ENCODE measurements at regions not wholly inside any gene's neighbourhood (a gene's known extent, or its start where the extent isn't known, plus 50 kb on each side); places are given as distances from the start of the nearest gene placed in this dataset.

DNA sequence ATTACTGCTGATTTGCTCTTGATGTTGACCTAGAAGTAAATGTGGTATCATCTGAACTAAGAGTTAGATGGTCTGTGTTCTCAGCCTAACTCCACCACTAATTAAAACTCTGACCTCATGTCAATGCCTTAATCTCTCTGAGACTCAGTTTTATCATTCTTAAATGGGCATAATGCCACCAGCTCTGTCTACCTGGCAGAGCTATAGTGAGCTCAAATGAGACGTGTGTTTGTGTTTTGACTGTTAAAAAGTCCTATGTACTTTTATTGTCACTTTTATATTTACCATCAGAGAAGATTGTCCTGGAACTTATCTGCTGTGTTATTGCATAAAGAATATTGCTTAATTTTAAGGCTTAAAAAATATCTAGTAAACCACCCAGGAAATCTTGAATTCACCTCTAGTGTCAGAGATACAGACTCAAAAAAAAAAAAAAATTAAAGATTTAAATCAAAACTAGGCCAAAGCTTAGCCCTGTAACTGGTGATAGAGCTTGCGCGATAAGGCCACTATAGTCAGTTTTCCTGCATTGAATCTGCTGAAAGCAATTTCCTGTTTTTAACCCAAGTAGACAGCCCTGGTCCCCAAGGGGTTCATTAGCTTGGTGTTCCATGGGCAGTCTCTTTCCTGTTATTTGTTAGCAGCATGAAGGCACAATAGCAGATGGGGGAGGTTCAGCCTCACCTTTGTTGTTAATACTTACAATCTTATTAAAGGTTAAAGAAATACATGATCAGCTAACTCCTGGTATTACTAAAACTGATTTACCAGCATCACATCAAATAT lies 261.8 kb downstream of the ATP23 start:
- DNase-seq, result no peak

DNA sequence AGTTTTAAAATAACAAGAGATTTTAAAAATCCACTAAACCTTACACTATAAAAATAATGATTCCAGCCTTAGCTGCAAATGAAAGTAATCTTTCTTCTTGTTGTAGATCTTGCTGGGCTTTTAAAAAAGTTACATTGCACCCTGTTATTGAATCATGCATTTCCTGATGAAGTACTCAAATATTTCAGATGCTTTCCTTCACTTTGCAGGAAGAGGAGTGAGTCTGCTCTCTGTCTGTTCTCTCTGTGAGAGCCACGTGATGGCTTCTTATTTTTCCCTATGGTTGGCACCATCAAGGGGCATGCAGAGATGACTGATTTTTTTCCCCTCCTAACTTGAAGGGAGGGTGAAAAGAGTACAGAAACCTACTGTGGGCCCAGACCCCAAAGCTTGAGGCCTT lies 262.7 kb downstream of the ATP23 start:
- DNase-seq, result no peak

DNA sequence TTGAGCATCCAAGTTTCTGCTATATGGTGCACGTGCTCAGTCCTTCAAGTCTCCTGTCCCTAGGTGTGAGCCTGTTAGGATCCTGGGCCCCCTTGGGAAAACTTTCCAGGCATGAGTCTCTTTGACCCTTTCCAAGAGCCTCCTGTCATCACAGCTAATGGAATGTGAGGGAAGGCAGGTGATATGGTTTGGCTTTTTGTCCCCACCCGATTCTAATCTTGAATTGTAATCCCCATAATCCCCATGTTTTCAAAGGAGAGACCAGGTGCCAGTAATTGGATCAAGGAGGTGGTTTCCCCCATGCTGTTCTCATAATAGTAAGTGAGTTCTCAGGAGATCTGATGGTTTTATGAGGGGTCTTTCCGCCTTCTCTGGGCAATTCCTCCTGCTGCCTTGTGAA lies 265.5 kb downstream of the ATP23 start:
- DNase-seq, result no peak

DNA sequence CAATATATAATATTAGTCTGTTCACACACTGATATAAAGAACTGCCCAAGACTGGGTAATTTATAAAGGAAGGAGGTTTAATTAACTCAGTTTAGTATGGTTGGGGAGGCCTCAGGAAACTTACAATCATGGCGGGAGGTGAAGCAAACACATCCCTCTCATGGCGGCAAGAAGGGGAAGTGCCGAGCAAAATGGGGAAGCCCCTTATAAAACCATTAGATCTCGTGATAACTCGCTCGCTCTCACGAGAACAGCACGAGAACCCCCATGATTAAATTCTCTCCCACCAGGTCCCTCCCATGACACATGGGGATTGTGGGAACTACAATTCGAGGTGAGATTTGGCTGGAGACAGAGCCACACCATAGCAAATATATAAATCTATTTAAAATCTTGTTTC lies 269.8 kb downstream of the ATP23 start:
- no peak for DNase-seq

DNA sequence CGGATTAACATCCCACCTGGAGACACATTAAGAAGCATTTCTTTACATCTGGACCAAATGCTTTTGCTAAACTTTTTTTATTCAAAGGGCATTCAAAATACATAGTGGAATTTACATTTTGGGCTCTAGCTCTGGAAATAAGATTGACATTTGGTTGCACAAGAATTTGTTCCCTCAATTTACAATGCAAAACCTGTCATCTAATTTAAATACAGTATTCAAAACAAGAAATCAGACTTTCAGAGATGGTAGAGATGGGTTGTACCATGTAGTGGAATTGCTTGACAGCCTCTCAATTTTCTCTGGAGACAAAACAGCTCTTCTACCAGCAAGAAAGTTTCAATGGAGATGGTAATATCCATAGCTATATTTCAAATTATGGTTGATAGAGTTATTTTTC lies 275.8 kb downstream of the ATP23 start:
- no peak for DNase-seq

DNA sequence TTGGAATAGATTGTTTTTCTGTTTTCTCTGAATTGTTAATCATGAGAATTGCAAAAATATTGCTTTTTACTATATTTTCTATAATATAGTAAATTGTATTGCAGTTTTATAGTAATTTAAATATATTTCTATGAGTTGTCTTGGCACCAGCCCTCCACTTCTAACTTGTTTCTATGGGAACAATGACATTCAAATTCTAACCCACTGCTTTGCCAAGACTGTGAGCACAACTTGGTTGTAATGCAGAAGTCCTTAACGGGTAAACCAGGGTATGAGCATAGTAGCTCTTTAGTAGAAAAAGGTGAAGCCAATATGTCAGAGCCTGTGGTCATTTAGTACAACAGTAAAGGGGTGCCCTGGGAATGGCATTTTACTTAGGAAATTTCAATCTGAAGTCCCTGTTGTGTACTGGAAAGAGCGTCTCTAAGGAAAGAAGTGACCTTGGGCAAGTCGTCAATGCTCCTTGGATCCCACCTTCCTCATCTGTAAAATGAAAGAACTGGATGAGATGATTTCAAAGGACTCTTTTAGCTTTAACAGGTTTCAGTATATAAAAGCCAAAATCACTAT lies 283.3 kb downstream of the ATP23 start:
- DNase-seq, result no peak

DNA sequence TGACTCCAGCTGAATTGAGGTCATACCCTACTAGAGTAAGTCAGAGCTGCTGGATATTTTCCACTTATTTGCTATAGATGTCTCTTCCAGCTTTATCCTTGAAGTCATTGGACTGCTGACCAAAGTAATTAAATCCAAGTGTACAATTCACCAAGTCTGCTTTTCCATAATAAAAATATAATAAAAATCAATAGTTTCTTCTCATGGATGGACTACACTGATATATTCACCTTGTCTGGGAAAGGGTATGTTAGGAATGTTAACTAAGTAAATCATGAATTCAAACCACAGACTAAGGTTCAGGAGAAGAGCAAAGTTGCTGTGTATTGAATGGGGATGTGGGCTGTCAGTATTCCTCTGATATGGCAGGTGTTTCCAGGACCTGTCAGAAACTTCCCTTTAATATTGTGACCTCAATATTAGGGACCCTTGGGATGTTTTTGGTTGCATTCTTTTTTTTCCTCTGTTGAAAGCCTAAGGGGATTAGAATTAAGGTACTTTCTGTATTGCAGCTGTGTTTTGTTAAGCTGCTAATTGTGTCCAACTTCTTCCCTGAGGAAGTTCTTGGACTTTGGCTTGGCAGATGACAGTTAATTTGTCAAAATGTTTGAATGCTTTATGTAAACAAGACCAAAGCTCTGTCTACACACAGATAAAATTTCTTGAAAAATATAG lies 284.0 kb downstream of the ATP23 start:
- no peak for DNase-seq

DNA sequence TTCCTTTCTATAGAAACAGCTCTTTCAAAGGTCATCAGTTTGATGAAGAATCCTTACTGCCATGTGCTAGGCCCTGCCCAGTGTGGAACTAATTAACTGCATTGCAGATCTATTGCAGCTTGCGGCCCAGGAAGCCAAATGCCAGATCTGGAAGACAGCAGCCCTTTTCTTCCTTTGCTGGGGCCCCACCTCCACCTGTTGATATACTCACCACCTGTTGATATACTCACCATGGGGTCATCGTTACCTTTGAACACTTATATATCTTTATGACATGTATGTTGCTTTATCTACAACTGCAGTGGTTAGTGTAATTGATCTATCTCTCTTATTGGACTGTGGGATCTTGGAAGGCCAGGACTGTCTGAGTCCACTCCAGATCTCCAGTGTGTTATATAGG lies 292.5 kb downstream of the ATP23 start:
- no peak for DNase-seq

DNA sequence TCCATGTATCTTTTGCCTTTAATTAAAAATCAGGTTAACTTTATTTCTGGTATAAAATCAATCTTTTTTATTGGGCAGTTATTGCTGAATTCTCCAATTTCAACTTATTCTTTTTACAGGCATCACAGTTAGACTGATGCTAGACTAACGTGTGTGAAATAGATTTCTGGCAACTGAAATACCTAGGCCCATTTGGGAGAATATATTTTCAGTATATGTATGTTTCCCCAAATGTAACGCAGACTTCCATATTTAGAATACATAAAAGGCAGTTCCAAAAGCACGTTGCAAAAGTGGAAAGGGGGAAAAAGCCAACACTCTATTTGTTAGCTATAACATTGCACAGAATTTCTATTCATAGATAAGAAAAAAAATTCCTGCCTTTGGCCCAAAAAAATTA lies 297.0 kb downstream of the ATP23 start:
- DNase-seq, result no peak

DNA sequence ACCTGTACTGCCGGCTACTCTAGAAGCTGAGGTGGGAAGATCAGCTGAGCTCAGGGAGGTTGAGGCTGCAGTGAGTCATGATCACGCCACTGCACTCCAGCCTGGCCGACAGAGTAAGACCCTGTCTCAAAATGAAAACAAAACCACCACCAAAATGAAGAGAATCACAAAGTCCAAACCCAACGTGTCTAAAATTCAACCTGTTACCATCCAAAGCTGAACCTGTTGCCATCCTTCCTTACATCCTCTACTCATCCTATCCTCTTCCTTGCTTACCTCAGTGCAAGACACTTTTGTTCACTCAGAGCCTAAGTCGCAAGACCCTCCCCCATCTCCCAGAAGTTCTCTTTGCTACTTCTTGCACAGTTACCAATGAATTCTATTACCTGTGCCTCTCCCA lies 299.7 kb downstream of the ATP23 start:
- DNase-seq, result no peak

DNA sequence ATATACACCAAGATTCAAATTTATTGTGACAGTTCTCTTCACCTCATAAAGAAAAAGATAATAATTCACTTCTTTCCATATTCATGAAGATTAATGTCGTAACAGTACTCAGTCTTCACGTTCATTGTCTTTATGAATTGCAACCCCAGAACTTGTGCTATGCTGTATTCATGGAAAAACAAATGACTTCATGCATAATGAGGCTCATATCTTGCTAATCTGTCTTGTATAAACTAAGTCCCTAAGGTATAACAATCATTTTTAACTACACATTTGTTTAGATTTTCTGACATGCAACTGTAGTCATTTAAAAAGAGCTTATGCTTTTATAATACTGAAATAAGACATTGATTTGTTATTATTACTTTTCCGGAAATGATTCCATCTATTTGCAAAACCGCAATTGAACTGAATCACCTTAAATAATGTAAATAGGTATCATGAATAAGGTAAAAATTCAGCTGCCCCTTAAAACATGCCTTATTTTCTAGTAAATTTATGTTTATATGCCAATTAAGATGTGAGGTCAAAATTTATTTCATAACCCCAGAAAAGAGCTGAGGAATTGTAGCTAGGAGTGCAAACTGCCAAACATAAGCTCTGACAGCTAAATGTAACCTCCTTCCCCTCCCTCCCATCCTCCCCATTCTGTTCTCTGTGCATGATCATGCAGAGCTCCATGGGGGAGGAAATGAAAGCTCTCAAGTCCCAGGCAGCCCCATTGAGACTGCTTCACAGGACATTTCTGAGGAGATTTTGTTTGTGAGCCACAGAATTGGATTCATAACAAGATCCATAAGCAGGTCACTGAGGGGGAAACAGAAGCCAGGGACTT lies 301.6 kb downstream of the ATP23 start:
- no peak for DNase-seq

DNA sequence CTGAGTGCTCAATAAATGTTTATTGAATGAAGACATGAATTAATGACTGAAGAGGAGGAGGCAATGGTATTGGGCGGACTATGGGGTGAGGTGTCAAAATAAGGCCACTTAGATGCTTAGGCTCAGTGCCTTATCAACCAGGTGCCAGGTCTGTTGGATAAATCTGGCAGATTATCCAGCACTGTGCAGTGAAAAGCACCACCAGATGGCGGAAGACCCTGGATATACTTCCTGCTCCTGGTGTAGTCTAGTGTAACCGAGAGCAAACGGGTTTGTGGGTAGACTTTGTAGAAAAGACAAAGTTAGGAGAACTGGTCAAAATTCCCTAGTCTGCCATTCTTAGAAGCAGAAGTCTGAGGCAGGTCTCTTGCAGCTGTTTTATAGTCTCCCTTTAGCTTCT lies 306.3 kb downstream of the ATP23 start:
- no peak for DNase-seq

DNA sequence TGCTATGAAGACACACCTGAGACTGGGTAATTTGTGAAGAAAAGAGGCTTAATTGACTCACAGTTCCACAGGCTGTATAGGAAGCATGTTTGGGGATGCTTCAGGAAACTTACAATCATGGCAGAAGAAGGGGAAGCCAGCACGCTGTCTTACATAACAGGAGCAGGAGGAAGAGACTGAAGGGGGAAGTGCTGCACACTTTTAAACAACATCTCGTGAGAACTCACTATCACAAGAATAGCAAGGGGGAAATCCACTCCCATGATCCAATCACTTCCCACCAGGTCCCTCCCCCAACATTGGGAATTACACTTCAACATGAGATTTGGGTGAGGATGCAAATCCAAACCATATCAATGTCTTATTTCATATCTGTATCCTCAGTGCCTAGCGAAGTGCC lies 307.2 kb downstream of the ATP23 start:
- DNase-seq, result no peak

DNA sequence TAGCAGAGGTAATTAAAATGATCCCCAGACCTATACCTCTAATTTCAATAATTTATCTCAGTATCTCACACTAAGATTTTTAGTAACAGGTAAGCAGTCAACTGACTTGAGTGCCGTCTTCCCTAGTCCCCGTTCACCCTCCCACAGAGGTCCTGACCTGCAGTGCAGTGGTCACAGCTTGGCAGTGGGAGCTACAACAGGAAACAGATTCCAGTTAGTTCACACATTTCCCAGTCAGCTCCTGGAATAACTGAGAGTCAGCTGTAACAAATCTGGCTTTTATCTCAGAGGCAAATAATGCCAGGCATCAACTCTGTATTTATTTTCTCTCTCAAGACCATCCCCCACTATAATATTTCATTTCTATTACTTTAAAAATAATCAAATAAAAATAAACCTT lies 308.2 kb downstream of the ATP23 start:
- no peak for DNase-seq

DNA sequence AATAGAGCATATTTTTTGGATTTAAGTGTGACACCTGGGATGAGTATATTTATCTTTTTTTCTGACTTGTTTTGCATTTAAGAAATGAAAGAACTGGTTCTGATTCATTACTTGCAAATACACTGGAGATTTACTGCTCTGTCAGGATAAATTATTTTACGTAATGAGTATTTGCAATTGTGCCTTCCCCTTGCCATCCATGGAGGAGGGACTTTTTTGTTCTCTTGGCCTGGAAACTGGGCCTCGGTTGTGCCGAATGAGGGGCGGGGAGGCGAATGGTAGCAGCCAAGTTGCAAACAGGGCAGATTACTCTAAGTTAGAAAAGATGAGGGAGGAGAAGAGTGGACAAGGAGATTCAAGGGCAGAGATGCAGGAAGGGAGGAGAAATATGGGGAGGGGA lies 308.7 kb downstream of the ATP23 start:
- no peak for DNase-seq

DNA sequence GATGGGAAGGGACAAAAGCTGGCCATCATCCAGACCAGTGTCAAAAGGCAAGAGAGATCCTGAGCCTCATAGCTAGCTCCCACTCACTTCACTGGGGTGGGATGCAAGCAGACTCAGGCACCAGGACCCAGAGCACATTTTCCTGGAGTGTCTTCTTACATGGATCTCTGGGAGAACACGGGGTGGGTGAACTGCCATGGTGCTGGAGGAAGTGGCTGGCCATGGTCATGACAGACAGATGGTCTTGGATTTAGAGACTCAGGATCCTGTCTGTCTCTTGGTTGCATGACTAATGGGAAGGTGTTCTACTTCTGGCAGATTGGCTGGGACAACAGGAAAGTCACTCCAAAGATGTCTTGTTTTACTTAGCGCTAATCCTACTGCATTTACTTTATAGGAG lies 311.5 kb downstream of the ATP23 start:
- DNase-seq, result no peak

DNA sequence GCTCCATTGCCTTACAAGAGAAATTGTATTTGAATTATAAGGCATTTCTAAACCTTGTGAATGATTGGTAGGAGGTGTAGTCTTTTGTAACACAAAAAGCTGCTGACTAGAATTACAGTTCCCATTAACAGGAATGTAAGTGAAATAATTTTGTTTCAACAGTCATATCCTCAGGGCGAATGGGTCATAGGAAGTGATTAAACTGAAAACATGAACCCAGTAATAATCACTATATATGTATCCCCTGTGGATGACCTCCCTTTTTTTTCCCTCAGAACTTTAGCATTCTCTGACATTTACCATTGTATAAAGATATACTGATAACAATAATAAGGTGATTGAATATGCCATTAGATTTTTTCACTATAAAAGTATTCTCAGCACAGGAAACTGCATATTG lies 312.3 kb downstream of the ATP23 start:
- DNase-seq, result no peak

DNA sequence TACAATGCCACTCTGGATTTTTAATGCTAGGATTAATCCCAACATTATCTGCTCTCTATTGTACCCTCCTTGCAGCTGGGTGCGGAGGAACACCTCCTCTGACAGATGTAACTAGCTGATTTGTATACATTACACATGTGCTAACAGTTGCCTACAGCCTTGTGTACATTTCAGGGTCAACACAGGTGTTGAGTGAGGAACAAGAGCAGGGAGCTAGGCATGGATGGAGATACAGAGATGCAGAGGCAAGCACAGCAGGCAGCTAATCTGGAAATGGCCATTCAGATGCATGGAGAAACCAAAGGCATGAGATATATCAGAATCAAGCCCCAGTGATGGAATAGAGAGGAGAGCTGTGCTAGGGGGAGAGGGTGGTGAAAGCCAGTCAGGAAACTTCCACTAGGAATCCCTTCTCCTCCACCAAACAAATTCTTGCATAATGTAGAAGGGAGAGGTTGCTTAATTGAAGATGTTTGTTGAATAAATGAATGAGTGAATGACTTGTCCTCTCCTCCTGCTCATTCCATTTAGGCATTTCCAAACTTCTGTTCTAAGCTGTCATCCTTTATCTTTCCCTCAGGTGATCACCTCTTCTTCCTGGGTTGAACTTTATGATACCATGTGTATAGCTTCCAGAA lies 313.2 kb downstream of the ATP23 start:
- no peak for DNase-seq

DNA sequence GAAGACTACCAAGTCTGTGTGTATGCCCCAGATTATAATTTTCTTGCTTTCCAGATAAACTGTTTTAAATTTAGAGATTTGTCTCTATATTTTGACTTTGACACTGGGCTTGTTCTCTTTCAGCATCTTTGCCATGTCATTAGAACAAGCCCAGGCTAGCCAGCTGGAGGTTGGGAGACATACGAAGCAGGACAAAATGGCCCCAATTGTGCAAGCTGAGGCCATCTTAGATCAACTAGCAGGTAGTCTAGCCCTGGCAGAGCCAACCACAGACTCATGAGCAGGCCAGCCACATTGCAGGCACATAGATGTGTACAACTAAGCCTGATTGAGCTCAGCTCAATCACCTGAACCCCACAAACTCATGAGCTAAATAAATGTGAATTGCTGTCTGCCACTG lies 321.4 kb downstream of the ATP23 start:
- DNase-seq, result no peak

DNA sequence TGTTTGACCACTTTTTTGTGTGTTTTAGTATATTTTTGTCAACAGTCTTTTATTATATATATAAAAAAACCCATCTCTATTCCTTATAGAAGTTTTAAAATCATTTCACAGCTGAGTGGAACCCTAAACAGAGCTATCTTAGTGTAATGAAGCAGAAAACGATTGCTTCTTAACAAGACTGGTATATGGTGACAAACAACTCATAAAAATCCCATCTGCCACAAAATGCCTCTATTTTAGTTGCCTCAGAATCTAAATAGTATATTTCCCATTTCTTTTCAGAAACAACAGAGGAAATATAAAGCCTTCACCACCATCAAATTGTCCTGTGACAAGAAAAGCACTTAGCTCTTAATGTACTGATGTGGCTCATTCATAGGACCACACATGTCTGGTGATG lies 322.4 kb downstream of the ATP23 start:
- no peak for DNase-seq

DNA sequence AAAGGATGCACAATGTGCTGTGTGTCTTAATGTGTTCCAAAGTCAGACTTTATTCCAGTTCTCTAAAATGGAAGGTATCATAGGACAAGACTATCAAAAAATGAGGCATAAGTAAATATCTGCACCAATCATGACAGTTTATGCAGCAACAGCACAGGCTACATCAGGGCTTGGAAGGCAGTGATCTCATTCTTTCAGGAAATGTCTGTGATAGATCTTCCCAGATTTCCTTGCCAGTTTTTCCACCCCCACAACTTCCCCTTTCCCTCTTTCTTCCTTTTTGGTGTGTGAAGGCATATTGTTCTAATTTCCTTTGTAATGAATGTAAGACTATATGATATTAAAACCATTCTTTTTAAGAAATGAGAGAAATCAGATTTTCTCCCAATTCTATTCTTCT lies 326.7 kb downstream of the ATP23 start:
- no peak for DNase-seq

DNA sequence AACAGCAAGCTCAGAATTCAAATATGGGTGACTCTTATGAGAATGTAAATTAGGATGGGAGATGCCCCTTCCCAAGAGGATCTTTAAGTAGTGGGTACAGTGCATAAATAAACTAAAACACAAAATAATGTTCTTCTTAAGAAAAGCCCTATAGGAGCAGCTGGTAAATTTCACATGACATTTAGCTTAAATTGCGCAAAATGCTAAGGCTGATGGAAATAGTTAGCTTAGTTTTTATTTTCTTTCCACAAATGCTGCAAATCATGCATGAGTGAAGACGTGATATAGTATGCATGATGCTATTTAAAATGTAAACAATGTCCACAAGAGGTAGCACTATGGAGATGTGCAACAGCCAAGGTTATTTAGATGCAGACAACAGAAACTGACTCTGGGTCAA lies 328.1 kb downstream of the ATP23 start:
- DNase-seq, result no peak

Measured in suppressor macrophage treated with lipopolysaccharide for 4 hours (primary cell).